NCI-H1105 (cell line): ENCODE measurements at regions not wholly inside any gene's neighbourhood (a gene's known extent, or its start where the extent isn't known, plus 50 kb on each side); places are given as distances from the start of the nearest gene placed in this dataset.

Experiments
- DNase-seq: peaks from one replicate; lab custom pipeline; 2025; lab: John Stamatoyannopoulos, UW

DNA sequence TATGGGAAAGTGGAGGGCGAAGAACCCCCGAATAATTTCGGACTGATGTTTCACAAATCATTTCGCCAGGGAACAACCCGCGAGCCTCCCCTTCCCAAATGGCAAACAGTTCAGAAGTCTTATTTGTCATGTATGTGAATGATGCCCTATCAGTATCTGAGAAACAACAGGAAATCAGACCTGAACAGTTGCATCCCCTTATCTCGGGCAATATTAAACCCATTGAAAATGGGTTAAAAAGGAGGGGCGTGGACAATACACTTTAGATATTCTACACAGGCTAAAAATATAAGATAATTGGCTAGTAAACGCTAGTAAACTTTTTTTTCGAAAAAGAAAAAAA is 1003.3 kb upstream of the NR2F2 start:
- DNase-seq, result no peak

DNA sequence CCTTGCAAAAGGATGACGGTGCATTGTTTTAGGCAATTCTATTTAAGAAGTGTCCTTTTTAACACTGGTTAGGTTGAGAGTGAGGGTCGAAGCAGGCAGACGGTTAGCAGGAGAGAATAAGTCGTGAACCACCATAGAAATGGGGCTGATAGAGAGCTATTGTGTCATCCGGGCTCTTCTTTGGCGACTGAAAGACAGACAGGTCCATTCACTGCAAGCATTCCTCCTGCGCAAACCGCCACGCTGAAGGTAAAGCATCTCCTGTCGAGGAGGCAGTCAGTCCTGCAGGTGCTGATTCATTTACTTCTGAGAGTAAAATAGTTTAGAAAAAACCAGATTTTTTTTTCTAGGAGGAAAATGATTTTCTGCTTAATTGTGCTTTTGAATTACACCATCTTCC is 1002.8 kb upstream of the NR2F2 start:
- DNase-seq, result no peak

GRCh38 chr15:95328559-95328958 is 1001.9 kb upstream of the NR2F2 start:
- DNase-seq, result no peak

GRCh38 chr15:95329362-95329761 is 1001.1 kb upstream of the NR2F2 start:
- DNase-seq, result no peak

DNA sequence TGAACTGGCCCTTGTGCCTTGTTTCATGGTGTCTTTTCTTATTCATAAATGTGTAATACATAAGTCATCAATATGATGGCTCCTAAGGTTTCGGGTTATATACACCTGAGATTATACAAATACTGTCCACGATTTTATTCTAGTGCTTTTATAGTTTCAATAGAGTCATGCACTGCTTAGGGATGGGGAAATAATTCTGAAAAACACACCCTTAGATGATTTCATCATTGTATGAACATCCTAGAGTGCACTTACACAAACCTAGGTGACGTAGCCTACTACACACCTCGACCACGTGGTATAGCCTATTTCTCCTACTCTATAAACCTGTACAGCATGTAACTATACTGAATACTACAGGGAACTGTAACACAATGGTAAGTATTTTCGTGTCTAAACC is 988.8 kb upstream of the NR2F2 start:
- DNase-seq, result no peak

DNA sequence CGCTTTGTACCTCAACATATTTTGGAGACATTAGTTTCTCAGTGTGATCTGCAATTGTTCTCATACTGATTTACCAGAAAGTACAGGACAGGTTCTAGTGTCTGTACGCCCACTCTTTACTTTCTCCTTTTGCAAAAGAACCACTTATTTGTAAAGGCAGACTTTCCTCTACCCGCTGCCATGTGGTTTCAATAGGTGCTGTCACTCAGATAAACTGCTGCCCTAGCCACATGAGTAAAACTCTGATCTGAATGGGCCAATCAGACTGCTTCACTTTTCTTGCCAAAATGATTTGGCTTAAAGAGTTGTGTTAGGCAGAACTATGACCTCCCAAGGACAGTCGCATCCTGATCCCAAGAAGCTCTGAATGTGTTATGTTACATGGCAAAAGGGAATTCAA is 984.6 kb upstream of the NR2F2 start:
- DNase-seq, result no peak

DNA sequence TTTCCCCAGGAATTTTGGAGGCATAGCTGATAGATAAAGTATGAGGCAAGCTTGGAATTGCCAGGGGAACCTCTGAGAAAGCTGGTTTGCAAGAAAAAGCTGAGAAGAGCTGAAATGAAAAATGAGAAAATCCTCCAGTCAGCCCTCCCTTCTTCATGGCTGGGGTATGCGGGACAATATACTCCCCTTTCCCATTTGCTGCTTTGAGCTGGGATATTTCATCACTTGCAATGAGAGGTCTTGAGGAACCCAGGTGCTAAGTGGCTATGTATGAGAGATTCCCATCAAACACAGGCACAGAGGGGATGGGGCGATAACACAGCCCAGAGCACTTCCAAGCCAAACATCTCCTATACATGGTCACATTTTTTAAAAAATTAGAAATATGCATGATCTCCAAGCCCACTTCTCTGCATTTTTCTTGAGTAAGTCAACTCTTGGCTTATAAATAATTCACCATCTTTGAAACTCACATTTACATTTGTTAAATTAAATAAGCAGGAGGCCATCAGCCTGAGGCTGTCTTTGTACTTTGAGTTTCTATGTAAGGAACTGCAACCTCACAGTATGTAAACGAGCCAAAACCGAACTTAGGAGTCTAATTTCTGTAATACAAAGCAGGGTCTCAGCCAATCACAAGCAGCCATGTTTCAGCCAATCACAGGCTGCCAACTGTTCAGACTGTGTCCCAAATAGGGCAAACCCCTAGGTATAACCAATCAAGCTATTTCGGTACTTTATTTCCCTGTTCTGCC is 983.6 kb upstream of the NR2F2 start:
- no peak for DNase-seq

- DNase-seq, result no peak
These were observed 982.7 kb upstream of the NR2F2 start for GRCh38 chr15:95347837-95348236.

- no peak for DNase-seq
These were observed 979.6 kb upstream of the NR2F2 start for GRCh38 chr15:95350908-95351307.

GRCh38 chr15:95352631-95353187 is 977.8 kb upstream of the NR2F2 start:
- no peak for DNase-seq

DNA sequence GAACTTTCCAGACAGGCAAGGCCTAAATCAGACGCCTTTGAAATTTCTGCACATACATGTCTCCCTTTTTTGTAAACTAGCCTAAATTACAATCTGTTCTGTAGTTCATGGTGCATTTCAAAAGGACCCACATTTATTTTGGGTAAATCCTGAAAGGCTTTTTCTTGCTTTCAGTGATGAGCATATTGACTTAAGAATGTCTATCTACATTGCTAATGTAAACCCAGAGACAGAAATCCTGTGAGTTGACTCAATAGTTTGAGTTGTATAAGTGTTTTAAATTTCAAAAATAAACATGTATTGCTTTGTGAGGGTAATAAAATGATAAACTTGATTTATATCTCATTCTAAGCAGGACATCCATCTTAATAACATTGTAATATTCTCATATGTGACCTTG is 977.0 kb upstream of the NR2F2 start:
- no peak for DNase-seq

GRCh38 chr15:95359966-95360365 is 970.5 kb upstream of the NR2F2 start:
- DNase-seq, result no peak

GRCh38 chr15:95362306-95362705 is 968.2 kb upstream of the NR2F2 start:
- no peak for DNase-seq

DNA sequence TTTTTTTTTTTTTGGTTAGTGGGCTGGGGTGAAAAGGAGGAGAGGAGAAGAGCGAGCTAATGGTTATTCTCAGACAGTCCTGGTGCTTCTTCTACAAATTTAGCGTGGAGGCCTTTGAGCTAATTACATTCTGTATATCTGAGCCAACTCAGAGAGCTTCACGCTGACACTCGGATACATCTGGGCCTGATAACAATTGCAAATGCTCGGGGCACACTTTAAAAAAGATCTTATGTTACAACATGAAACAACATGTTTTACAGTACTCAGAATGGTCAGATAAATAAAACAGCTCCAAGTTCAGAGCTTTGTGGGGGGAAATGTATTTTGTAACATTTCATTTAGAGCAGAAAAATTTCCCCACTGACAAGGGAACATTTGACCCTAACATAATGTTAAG is 966.9 kb upstream of the NR2F2 start:
- DNase-seq, result no peak

DNA sequence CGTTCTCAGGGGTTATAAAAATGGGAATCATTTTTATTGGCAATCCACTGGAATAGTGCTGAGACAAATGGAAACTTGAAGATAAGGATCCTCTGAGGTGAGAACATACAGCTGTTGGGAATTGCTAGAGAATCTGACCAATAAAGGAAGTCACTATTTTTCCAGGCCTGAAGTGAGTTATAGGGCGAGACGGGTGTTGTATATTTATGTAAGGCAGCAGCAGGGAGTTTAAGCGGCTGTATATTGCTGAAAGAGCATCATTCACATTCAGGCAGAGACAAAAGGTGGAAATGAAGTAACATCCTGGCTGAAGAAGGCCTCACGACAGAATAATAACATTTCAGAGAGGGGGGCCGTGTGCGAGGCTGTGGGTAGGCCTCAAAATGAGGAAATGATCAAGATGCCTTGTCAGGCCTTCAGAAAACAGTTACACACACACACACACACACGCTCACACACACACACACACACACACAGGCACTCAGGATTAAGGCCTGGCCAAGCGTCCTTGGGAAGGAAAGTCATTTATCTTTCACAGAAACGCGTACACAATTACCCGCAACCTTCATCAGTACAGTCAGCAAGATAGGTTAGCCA is 964.9 kb upstream of the NR2F2 start:
- DNase-seq, result no peak

DNA sequence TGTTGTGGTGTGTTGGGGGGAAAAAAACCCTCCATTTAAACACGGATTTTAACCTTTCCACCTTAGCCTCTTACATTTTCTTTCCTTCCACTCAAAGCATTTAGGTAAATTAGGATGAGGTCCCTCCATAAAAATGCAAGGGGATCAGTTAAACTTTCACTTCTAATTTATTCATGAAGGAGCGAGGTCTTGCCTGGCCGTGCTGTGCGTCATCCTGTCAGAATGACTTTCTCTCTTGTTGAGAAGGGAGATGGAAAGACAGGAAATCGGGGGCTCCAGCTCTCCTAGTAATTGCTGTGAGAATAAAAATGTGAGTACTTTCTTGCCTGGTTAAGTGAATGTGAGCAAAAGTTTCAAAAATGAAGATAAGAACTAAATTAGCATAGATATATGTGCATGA is 962.3 kb upstream of the NR2F2 start:
- DNase-seq, result no peak

GRCh38 chr15:95368755-95369601 is 961.5 kb upstream of the NR2F2 start:
- DNase-seq, result no peak

DNA sequence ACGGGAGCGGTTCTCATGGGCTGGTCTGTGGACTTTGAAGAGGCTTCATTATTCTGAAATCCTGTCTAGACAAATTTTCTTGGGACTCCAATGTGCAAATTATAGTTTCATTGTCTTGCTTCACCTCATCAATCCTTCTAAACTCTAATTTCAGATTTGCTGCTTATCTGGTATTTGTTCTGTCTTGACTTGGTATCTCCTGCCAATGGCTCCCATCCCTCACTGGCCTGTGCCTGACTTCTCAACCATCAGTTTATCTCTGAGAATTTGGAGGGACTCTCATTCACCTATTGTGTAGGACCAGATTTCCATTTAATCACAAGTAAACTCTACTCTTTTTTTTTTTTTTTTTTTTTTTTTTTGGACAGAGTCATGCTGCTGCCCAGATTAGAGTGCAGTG is 960.2 kb upstream of the NR2F2 start:
- DNase-seq, result no peak

- no peak for DNase-seq
These were observed 958.8 kb upstream of the NR2F2 start for GRCh38 chr15:95371664-95372063.

- no peak for DNase-seq
These were observed 955.2 kb upstream of the NR2F2 start for GRCh38 chr15:95375281-95375680.

- DNase-seq, result no peak
These were observed 953.1 kb upstream of the NR2F2 start for GRCh38 chr15:95377258-95377852.
